GM18870 (cell line): ENCODE measurements at regions not wholly inside any gene's neighbourhood (a gene's known extent, or its start where the extent isn't known, plus 50 kb on each side); places are given as distances from the start of the nearest gene placed in this dataset.

Experiments
- ATAC-seq: cut with Tn5 transposase; IDR thresholded peaks from one replicate; pipeline ENCODE4 v1.9.1; 2021; ENCODE audit warnings: moderate library complexity; ENCODE audit not compliant: unreplicated experiment

GRCh38 chr5:29995154-29995553, 1198.3 kb upstream of the CDH6 start:
- ATAC-seq, result no peak

- no peak for ATAC-seq
Observed at GRCh38 chr5:29994519-29994918, 1199.0 kb upstream of the CDH6 start.

- ATAC-seq, result no peak
Observed at GRCh38 chr5:29993286-29993685, 1200.2 kb upstream of the CDH6 start.

GRCh38 chr5:29992248-29992647, 1201.2 kb upstream of the CDH6 start:
- ATAC-seq, result no peak

- ATAC-seq, result no peak
Observed at GRCh38 chr5:29990681-29991080, 1202.8 kb upstream of the CDH6 start.

GRCh38 chr5:29984156-29984540, 1209.3 kb upstream of the CDH6 start:
- ATAC-seq, result no peak

GRCh38 chr5:29983528-29984155, 1209.8 kb upstream of the CDH6 start:
- ATAC-seq, result no peak

GRCh38 chr5:29982457-29982856, 1211.0 kb upstream of the CDH6 start:
- ATAC-seq, result no peak

- no peak for ATAC-seq
Observed at GRCh38 chr5:29972597-29972996, 1220.9 kb upstream of the CDH6 start.

- no peak for ATAC-seq
Observed at GRCh38 chr5:29963956-29964355, 1229.5 kb upstream of the CDH6 start.

- no peak for ATAC-seq
Observed at GRCh38 chr5:29960323-29960722, 1233.2 kb upstream of the CDH6 start.

- no peak for ATAC-seq
Observed at GRCh38 chr5:29950416-29951145, 1242.9 kb upstream of the CDH6 start.

- no peak for ATAC-seq
Observed at GRCh38 chr5:29949301-29949872, 1244.1 kb upstream of the CDH6 start.

GRCh38 chr5:29944327-29944726, 1249.2 kb upstream of the CDH6 start:
- no peak for ATAC-seq

- ATAC-seq, result no peak
Observed at GRCh38 chr5:29942089-29942488, 1251.4 kb upstream of the CDH6 start.

GRCh38 chr5:29939988-29940387, 1253.5 kb upstream of the CDH6 start:
- ATAC-seq, result no peak

- no peak for ATAC-seq
Observed at GRCh38 chr5:29935371-29935770, 1258.1 kb upstream of the CDH6 start.

GRCh38 chr5:29930316-29930715, 1263.2 kb upstream of the CDH6 start:
- no peak for ATAC-seq

- ATAC-seq, result no peak
Observed at GRCh38 chr5:29924107-29924506, 1269.4 kb upstream of the CDH6 start.

GRCh38 chr5:29905626-29906353, 1287.7 kb upstream of the CDH6 start:
- no peak for ATAC-seq

- ATAC-seq, result no peak
Observed at GRCh38 chr5:29902859-29903258, 1290.6 kb upstream of the CDH6 start.

GRCh38 chr5:29899583-29899982, 1293.9 kb upstream of the CDH6 start:
- no peak for ATAC-seq
